Type B pancreatic cell (in vitro differentiated cells): ENCODE measurements at regions not wholly inside any gene's neighbourhood (a gene's known extent, or its start where the extent isn't known, plus 50 kb on each side); places are given as distances from the start of the nearest gene placed in this dataset.

Experiments used
- DNase-seq: peaks from one replicate; pipeline ENCODE4 v3.0.0; 2021; ENCODE audit warnings: mixed read lengths; ENCODE audit not compliant: unreplicated experiment; ENCODE audit errors: extremely low spot score
- H3K27ac Mint-ChIP-seq: 2 replicates; pipeline ENCODE4 v1.8.0; 2021; ENCODE audit warnings: mild to moderate bottlenecking, mixed read lengths
- H3K27me3 Mint-ChIP-seq: 2 replicates; pipeline ENCODE4 v1.8.0; 2021; ENCODE audit warnings: mixed read lengths
- H3K36me3 Mint-ChIP-seq: 2 replicates; pipeline ENCODE4 v1.8.0; 2021; ENCODE audit warnings: mixed read lengths
- H3K4me1 Mint-ChIP-seq: one replicate; pipeline ENCODE4 v1.8.0; 2021; ENCODE audit warnings: mixed read lengths; ENCODE audit not compliant: unreplicated experiment
- H3K4me3 Mint-ChIP-seq: 2 replicates; pipeline ENCODE4 v1.8.0; 2021; ENCODE audit warnings: mild to moderate bottlenecking, mixed read lengths
- H3K9me3 Mint-ChIP-seq: 2 replicates; pipeline ENCODE4 v1.8.0; 2021; ENCODE audit warnings: mixed read lengths
- TF ChIP-seq, protein P1 (sequence below): fragments of 200-600 bp; sonication (generic); conservative IDR thresholded peaks from 2 replicates; pipeline ENCODE4 v1.5.0; 2021; ENCODE audit warnings: antibody characterized with exemption, mild to moderate bottlenecking

DNA sequence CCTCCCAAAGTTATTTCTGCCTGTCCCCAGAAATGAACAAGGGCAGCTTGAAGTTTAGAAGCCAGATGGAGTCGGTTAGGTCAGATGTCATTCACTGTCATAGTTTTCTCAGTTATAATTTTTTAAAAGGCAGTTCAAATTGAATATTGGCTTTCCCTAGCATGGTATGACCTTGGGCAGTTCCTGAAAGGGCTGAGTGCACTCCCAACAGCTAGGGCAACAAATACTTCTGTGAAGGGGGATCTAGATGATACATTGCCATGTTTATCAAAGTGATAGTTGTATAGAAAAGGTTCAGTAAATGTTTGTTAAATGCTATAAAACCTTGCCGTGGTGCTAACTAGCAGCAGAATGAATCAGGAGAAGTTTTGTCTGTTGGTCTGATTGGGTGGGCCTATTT is 938.1 kb upstream of the GRIA3 start:
- H3K27ac Mint-ChIP-seq: no peak overlapping the region
- H3K36me3 Mint-ChIP-seq: no peaks in the 10 kb centered on the region
- no peaks in the 10 kb centered on the region for H3K27me3 Mint-ChIP-seq
- H3K9me3 Mint-ChIP-seq: no peaks in the 10 kb centered on the region
- no peaks in the 10 kb centered on the region for H3K4me1 Mint-ChIP-seq
- no peak for DNase-seq
- TF ChIP-seq, protein P1, sequence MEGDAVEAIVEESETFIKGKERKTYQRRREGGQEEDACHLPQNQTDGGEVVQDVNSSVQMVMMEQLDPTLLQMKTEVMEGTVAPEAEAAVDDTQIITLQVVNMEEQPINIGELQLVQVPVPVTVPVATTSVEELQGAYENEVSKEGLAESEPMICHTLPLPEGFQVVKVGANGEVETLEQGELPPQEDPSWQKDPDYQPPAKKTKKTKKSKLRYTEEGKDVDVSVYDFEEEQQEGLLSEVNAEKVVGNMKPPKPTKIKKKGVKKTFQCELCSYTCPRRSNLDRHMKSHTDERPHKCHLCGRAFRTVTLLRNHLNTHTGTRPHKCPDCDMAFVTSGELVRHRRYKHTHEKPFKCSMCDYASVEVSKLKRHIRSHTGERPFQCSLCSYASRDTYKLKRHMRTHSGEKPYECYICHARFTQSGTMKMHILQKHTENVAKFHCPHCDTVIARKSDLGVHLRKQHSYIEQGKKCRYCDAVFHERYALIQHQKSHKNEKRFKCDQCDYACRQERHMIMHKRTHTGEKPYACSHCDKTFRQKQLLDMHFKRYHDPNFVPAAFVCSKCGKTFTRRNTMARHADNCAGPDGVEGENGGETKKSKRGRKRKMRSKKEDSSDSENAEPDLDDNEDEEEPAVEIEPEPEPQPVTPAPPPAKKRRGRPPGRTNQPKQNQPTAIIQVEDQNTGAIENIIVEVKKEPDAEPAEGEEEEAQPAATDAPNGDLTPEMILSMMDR: no peak
- H3K4me3 Mint-ChIP-seq: no peak overlapping the region

DNA sequence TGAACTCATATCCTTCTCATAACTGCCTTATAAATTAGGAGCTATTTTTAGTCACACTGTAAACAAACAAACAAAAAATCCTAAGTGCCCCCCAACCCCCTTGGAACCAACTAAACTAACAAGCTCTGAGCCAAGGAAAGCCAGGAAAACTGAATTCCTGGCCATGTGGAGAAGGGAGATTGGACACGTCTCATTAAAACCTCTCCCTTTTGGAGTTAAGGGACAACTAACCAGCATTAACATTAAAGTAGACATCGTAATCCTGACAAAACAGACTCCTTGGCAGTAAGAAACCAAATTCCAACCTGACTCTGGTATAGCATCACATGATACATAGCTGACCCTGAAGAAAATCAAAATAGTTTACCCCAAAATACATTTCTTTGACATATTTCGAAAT is 937.1 kb upstream of the GRIA3 start:
- TF ChIP-seq, protein P1: no peak
- no peak for DNase-seq
- Mint-ChIP-seq H3K4me3 (no peak overlapping the region), H3K4me1 (no peaks in the 10 kb centered on the region), H3K9me3 (no peaks in the 10 kb centered on the region), H3K27ac (no peak overlapping the region), H3K27me3 (no peaks in the 10 kb centered on the region), H3K36me3 (no peaks in the 10 kb centered on the region)

- no peak for DNase-seq
- Mint-ChIP-seq H3K4me1 (no peaks in the 10 kb centered on the region), H3K9me3 (no peaks in the 10 kb centered on the region), H3K27me3 (no peaks in the 10 kb centered on the region), H3K36me3 (no peaks in the 10 kb centered on the region), H3K27ac (no peak overlapping the region), H3K4me3 (no peak overlapping the region)
- TF ChIP-seq, protein P1: no peak
Observed at GRCh38 chrX:122248681-122249080, 935.4 kb upstream of the GRIA3 start.

- H3K27me3 Mint-ChIP-seq: no peaks in the 10 kb centered on the region
- no peaks in the 10 kb centered on the region for H3K36me3 Mint-ChIP-seq
- H3K4me1 Mint-ChIP-seq: no peaks in the 10 kb centered on the region
- DNase-seq: no peak
- TF ChIP-seq, protein P1: no peak
- H3K9me3 Mint-ChIP-seq: no peaks in the 10 kb centered on the region
- no peak overlapping the region for H3K27ac Mint-ChIP-seq
- H3K4me3 Mint-ChIP-seq: no peak overlapping the region
Observed at GRCh38 chrX:122252454-122252853, 931.6 kb upstream of the GRIA3 start.

GRCh38 chrX:122268353-122268752 is 915.7 kb upstream of the GRIA3 start:
- Mint-ChIP-seq H3K9me3 (peaks cover 12% of the 10 kb centered on the region), H3K36me3 (no peaks in the 10 kb centered on the region)

More at GRCh38 chrX:122268353-122268752, 915.7 kb upstream of the GRIA3 start:
- no peak overlapping the region for H3K27ac Mint-ChIP-seq
- H3K27me3 Mint-ChIP-seq: no peaks in the 10 kb centered on the region
- no peaks in the 10 kb centered on the region for H3K4me1 Mint-ChIP-seq
- TF ChIP-seq, protein P1: no peak
- no peak for DNase-seq
- no peak overlapping the region for H3K4me3 Mint-ChIP-seq
